Neural cell (in vitro differentiated cells): ENCODE measurements at regions not wholly inside any gene's neighbourhood (a gene's known extent, or its start where the extent isn't known, plus 50 kb on each side); places are given as distances from the start of the nearest gene placed in this dataset.

Experiments
- H2AFZ ChIP-seq: fragments of 200-600, 300-800 bp; sonication (generic), shearing (Covaris generic); 2 replicates; pipeline ENCODE4 v1.6.0; 2014; ENCODE audit warnings: low read depth, mild to moderate bottlenecking, antibody characterized with exemption, low read length, moderate library complexity
- H3F3A ChIP-seq: fragments of 200-600 bp; shearing (Covaris generic); 2 replicates; pipeline ENCODE4 v1.6.1; 2016; ENCODE audit warnings: mild to moderate bottlenecking, moderate library complexity, mixed read lengths, antibody characterized with exemption, low read length; ENCODE audit not compliant: insufficient read depth, poor library complexity, severe bottlenecking
- H3K27ac ChIP-seq: fragments of 200-600, 300-800 bp; sonication (generic), shearing (Covaris generic); 2 replicates; pipeline ENCODE4 v1.5.1; 2014; ENCODE audit warnings: mild to moderate bottlenecking, low read length, moderate library complexity
- H3K27me3 ChIP-seq: fragments of 300-800, 200-600 bp; sonication (generic), shearing (Covaris generic); 2 replicates; pipeline ENCODE4 v1.6.0; 2014; ENCODE audit warnings: mild to moderate bottlenecking, low read depth, low read length, moderate library complexity; ENCODE audit not compliant: insufficient read depth
- H3K36me3 ChIP-seq: fragments of 300-800, 200-600 bp; sonication (generic), shearing (Covaris generic); 2 replicates; pipeline ENCODE4 v1.5.1; 2014; ENCODE audit warnings: mild to moderate bottlenecking, antibody characterized with exemption, low read length, moderate library complexity; ENCODE audit not compliant: insufficient read depth
- H3K4me2 ChIP-seq: fragments of 300-800, 200-600 bp; sonication (generic), shearing (Covaris generic); 2 replicates; pipeline ENCODE4 v1.6.0; 2014; ENCODE audit warnings: mild to moderate bottlenecking, low read length
- H3K4me3 ChIP-seq: fragments of 300-800, 200-600 bp; sonication (generic), shearing (Covaris generic); 2 replicates; pipeline ENCODE4 v1.5.1; 2014; ENCODE audit warnings: mild to moderate bottlenecking, low read length, moderate library complexity
- H3K79me2 ChIP-seq: fragments of 200-600 bp; shearing (Covaris generic); replicated peaks from 2 replicates; pipeline ENCODE4 v1.6.0; 2014; ENCODE audit warnings: mild to moderate bottlenecking, low read length, moderate library complexity; ENCODE audit not compliant: insufficient read depth
- H3K9ac ChIP-seq: fragments of 300-800, 200-600 bp; sonication (generic), shearing (Covaris generic); 2 replicates; pipeline ENCODE4 v1.6.1; 2016; ENCODE audit warnings: mild to moderate bottlenecking, low read length, mixed read lengths
- H3K9me2 ChIP-seq: fragments of 200-600 bp; shearing (Covaris generic); 2 replicates; pipeline ENCODE4 v1.6.1; 2016; ENCODE audit warnings: mild to moderate bottlenecking, low read length, mixed read lengths; ENCODE audit not compliant: insufficient read depth
- H3K9me3 ChIP-seq: fragments of 200-600, 300-800 bp; sonication (generic), shearing (Covaris generic); 2 replicates; pipeline ENCODE4 v1.6.1; 2016; ENCODE audit warnings: mild to moderate bottlenecking, mixed run types, low read length, moderate library complexity, mixed read lengths
- H4K20me1 ChIP-seq: fragments of 200-600 bp; shearing (Covaris generic); 2 replicates; pipeline ENCODE4 v1.6.1; 2016; ENCODE audit warnings: mild to moderate bottlenecking, mixed run types; ENCODE audit not compliant: insufficient read depth
- CTCF ChIP-seq: fragments of 450-650 bp; IDR thresholded peaks from 2 replicates; pipeline ENCODE4 v1.5.1; 2014; ENCODE audit warnings: antibody characterized with exemption, mild to moderate bottlenecking, moderate library complexity; ENCODE audit not compliant: poor library complexity, severe bottlenecking
- EP300 ChIP-seq: fragments of 450-650 bp; conservative IDR thresholded peaks from 2 replicates; pipeline ENCODE4 v1.6.1; 2014; ENCODE audit warnings: antibody characterized with exemption, mild to moderate bottlenecking, moderate library complexity; ENCODE audit not compliant: poor library complexity, severe bottlenecking
- EZH2 ChIP-seq: fragments of 200-600, 300-800 bp; shearing (Covaris generic), sonication (generic); IDR thresholded peaks from 2 replicates; pipeline ENCODE4 v1.6.1; 2014; ENCODE audit warnings: antibody characterized with exemption, low read length, borderline replicate concordance, mild to moderate bottlenecking; ENCODE audit not compliant: insufficient read depth, poor library complexity, severe bottlenecking
- MXI1 ChIP-seq: fragments of 450-650 bp; conservative IDR thresholded peaks from 2 replicates; pipeline ENCODE4 v1.6.1; 2014; ENCODE audit warnings: antibody characterized with exemption, mild to moderate bottlenecking; ENCODE audit not compliant: poor library complexity, severe bottlenecking
- POLR2AphosphoS5 ChIP-seq: IDR thresholded peaks from 2 replicates; pipeline ENCODE4 v1.6.1; 2012
- RAD21 ChIP-seq: fragments of 450-650 bp; conservative IDR thresholded peaks from 2 replicates; pipeline ENCODE4 v1.6.1; 2014; ENCODE audit warnings: antibody characterized with exemption, mild to moderate bottlenecking, moderate library complexity
- REST ChIP-seq: IDR thresholded peaks from 2 replicates; pipeline ENCODE4 v1.6.1; 2012; ENCODE audit warnings: borderline replicate concordance
- SMC3 ChIP-seq: fragments of 450-650 bp; conservative IDR thresholded peaks from 2 replicates; pipeline ENCODE4 v1.6.1; 2014; ENCODE audit warnings: antibody characterized with exemption, mild to moderate bottlenecking, moderate library complexity; ENCODE audit not compliant: poor library complexity
- TAF1 ChIP-seq: IDR thresholded peaks from 2 replicates; pipeline ENCODE4 v1.6.1; 2012; ENCODE audit warnings: low read depth

- TF ChIP-seq SMC3 (no peak), CTCF (no peak), RAD21 (no peak), EZH2 (no peak), POLR2AphosphoS5 (no peak), EP300 (no peak), TAF1 (no peak), REST (no peak), MXI1 (no peak)
- Histone ChIP-seq H3K4me2 (no peak overlapping the region), H2AFZ (no peak overlapping the region), H3F3A (no peaks in the 10 kb centered on the region), H3K9me3 (no peaks in the 10 kb centered on the region), H3K4me3 (no peak overlapping the region), H3K36me3 (no peaks in the 10 kb centered on the region), H3K79me2 (no peaks in the 10 kb centered on the region), H3K27ac (no peak overlapping the region), H3K9me2 (no peaks in the 10 kb centered on the region), H4K20me1 (no peaks in the 10 kb centered on the region), H3K27me3 (no peaks in the 10 kb centered on the region), H3K9ac (no peak overlapping the region)
Observed at GRCh38 chr3:17805461-17805940, 63.1 kb upstream of the TBC1D5 start.

GRCh38 chr3:17802950-17803349, 60.5 kb upstream of the TBC1D5 start:
- Histone ChIP-seq H3K4me3 (no peak overlapping the region), H4K20me1 (no peaks in the 10 kb centered on the region), H3K9ac (no peak overlapping the region), H3K4me2 (no peak overlapping the region), H3K36me3 (no peaks in the 10 kb centered on the region), H3F3A (no peaks in the 10 kb centered on the region), H2AFZ (no peak overlapping the region), H3K27me3 (no peaks in the 10 kb centered on the region), H3K79me2 (no peaks in the 10 kb centered on the region), H3K9me3 (no peaks in the 10 kb centered on the region), H3K9me2 (no peaks in the 10 kb centered on the region), H3K27ac (no peak overlapping the region)
- no peak for TF ChIP-seq RAD21
- TF ChIP-seq EZH2, result no peak
- TF ChIP-seq SMC3, result no peak
- TF ChIP-seq CTCF, result no peak
- TF ChIP-seq REST, result no peak
- no peak for TF ChIP-seq TAF1
- no peak for TF ChIP-seq EP300
- TF ChIP-seq POLR2AphosphoS5, result no peak
- no peak for TF ChIP-seq MXI1
